ENCODE measurements at regions not wholly inside any gene's neighbourhood (a gene's known extent, or its start where the extent isn't known, plus 50 kb on each side); places are given as distances from the start of the nearest gene placed in this dataset.

DNA sequence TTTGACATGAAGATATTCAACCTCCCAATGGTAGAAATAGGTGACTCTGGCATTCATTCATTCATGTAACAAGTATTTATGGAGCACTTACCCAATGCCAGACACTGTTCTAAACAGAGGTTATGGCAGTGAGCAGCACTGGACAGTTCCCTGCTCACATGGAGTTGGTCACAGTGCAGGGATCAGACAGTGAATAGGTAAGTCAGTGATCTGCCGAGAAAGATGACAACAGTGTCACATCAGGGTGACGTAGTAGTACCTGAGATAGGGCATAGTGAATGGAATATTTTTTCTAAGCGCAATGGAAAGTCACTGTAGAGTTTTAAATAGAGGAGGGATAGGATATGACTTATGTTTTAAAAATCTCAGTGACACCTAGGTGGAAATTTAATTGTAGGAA, 791.4 kb upstream of the RBFOX1 start:
- in situ Hi-C loops (cut with MboI; ENCODE audit: low sequenced_read_pairs): no loop called here

DNA sequence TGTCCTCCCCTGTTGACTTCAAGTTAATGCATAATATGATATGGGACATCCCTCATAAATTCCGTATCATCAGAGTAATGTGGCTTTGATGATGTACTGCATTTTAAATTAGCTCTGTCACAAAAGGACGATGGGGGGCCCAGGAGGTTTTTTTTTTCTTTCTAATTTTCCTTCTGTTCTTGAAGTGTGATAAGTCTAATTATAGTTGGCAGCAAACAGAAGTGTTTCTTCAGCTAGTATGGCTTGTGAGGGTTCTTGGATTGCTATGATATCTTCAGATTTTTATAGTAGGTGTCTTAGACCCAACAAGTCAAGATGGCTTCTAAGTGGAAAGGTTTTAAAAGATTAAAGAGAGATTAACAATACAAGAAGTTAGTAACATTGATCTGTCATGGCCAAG, 796.2 kb upstream of the RBFOX1 start:
- in situ Hi-C loops (cut with MboI; ENCODE audit: low sequenced_read_pairs): no loop called here

DNA sequence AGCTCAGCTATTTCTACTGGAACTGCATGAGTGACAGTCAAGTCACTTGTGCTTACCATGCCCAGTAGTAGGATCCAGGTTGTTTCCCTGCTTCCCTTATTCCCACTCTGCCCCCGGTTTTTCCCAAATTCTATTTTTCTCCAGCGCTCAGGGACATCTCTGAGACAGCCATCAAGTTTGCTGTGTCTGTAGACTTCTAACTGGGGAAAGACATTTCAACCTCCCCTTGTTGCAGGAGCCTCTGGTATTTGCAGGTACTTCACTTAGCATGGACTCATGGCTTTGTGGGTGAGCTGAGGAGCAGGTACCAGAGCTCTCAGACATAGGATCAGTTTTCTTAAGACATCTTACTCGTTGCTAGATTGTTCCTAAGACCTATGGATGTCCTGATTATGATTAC, 801.6 kb upstream of the RBFOX1 start:
- in situ Hi-C loops (cut with MboI; ENCODE audit: low sequenced_read_pairs): no loop called here

DNA sequence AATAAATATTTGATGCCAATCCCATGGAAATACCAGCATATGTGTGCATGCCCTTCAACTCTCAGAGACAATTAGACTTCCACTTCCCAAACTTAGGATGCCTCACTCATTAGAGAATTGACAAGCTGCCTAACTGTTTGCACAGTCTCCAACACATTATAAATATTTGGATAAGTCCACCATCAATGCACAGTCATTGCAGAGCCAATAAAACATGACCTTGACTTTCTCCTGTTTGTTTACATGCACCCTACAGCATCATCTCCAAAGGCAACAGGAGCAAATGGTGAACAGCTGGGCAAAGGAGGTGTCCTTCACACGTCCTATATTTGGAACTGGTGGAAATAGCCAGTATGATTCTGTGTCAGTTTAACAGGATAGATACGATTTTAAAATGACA, 804.4 kb upstream of the RBFOX1 start:
- in situ Hi-C loops (cut with MboI; ENCODE audit: low sequenced_read_pairs): no loop called here

DNA sequence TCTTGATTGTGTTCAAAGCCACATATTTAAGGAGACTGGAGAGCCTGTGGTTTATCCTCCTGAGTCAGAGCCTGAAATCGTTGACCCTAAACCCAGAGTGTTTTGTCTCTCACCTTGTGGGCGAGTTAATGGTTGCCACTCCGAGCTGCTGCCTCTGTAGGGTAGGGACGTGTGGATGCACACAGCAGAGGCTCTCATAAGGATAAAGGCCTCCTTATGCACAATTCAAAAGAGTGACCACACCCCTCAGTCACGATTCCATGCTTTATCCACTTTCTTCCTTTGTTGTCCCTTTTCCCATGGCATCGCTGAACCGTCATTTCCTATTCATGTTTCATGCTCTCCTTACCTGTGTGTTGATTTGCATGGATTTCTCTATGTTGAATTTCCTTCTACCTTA, 805.0 kb upstream of the RBFOX1 start:
- in situ Hi-C loops (cut with MboI; ENCODE audit: low sequenced_read_pairs): no loop called here

DNA sequence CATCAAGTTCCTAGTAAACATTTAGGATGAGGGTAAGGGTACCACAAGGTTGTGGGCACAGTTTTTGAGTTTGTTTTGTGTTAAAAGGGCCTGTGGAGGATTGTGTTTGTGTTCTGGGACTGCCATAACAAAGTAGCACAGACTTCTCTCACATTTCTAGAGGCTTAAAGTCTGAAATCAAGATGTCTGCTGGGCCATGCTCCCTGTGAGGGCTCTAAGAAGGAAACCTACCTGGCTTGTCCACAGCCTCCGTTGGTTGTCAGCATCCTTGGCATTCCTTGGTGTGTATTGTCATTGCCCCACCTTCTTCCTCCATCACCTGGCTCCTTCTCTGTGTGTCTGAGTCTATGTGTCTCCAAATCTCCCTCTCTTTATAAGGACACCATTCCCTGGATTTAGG, 808.1 kb upstream of the RBFOX1 start:
- in situ Hi-C loops (cut with MboI; ENCODE audit: low sequenced_read_pairs): no loop called here

DNA sequence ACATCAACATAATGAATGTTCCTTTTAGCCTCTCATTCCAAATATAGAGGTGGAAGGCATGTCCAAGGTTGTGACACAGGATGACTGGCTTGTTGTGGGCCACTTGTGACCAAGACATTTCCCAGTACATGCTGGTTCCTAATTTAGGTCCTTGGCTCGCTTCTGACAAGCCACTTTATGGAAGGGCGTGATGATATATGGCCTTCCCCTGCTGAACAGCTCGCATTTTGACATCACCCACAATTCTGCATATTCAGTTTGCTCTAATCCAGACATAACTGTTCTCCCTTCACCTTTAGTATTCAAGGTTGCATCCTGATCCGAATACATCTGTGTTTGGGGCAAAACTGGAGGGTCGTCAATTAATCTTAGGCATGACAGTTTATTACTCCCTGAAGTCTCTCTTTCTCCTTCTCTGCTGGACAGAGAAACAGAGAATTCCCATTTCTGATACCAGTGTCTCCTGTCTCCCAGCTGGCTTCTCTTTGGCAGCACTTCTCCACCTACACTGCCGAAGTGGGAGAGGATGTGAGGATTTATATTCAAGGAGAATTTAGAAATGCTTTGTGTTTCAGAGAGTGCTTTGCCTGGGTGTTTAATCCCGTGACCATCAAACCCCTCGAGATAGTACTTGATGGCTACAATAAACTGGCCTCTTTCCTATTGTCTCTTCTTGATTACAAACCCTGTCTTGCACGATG, 815.5 kb upstream of the RBFOX1 start:
- in situ Hi-C loops (cut with MboI; ENCODE audit: low sequenced_read_pairs): no loop called here

DNA sequence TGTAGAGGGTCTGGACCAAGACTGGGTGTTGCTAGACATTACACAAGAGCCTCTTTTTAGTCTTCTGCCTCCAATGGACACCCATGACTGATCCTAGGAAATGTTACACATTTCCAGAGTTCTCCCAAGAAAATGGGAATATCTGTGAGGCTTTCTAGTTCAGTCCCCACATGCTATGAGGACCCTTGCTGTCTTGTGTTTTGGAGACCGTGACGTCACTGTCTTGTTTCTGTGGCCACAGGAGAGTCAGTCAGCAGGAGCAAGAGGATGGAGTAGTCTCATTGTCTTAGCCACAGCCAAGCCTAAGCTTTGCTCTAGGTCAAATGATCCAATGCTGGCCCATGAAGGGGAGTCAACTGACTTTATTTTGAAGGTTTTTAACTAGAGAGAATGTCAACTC, 820.1 kb upstream of the RBFOX1 start:
- in situ Hi-C loops (cut with MboI; ENCODE audit: low sequenced_read_pairs): no loop called here

DNA sequence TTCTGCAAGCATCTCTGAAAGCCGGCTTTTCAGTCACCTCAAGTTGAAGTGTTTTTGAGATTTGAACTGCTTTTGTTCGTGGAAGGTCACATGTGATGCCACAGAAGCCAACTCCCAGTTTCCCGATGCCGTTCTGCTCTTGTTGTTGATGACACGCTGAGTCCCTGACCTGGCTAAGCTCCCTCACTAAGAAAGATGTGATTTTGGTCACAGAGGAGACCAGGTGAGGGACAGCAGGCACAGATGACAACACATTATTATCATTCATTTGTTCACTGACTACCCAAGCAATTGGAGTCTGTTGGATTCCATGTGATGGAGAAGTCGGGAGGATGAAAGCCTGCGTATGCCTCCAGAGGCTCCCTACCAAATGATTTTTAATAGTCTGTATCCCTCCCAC, 822.4 kb upstream of the RBFOX1 start:
- in situ Hi-C loops (cut with MboI; ENCODE audit: low sequenced_read_pairs): no loop called here

DNA sequence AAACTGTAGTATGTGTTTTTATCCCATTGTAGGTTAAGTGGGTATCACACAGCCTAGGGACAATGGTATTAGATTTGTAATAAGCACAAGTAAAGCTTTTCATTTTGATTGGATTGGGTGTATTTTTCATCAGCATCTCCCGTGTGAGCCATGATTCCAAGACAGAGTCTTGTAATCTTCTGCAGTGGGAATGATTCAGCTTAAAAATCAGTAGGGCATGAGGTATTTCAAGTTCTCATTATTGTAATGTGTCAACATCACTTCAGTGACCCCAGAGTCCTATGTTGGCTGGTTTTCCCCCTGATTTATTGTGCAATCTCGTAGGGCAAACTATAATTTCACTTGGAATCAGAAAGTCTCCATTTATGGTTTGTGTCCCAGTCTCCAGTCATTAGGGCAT, 833.2 kb upstream of the RBFOX1 start:
- in situ Hi-C loops (cut with MboI; ENCODE audit: low sequenced_read_pairs): no loop called here

DNA sequence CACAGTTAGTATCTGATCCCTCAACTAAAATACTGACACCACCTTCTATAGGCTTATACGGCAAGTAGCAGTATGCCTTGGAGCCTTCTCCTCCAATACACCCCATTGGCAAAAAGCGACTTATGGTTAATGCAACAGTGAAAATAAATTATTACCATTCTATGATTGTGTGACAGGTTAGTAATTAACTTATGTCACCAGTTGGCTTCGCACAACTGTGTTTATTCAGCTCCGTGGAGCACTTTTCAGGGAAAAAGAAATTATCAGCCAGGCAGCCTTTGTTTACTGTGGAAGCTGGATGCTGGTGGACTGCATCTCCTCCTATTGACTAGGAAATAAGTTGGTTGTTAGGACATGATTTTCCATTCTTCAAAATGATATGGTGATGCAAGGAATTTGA, 833.8 kb upstream of the RBFOX1 start:
- in situ Hi-C loops (cut with MboI; ENCODE audit: low sequenced_read_pairs): no loop called here

DNA sequence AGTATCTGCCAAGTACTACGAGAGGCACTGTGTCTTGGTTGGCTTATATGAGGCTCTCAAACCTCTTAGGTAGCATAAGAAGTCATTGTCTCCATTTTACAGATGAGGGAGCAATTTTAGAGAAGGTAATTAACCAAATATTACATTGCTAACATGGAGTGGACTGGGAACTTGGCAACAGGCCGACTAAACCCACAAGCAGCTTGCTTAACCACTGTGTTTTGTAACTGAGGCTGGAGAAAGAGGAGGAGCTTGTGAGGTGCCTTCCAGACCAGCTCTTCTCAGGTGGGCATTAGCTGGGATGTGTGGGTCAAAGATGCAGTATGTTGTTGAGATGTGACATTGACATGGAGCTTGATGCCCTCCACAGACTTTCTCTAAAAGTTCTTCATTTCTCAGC, 835.6 kb upstream of the RBFOX1 start:
- in situ Hi-C loops (cut with MboI; ENCODE audit: low sequenced_read_pairs): no loop called here

DNA sequence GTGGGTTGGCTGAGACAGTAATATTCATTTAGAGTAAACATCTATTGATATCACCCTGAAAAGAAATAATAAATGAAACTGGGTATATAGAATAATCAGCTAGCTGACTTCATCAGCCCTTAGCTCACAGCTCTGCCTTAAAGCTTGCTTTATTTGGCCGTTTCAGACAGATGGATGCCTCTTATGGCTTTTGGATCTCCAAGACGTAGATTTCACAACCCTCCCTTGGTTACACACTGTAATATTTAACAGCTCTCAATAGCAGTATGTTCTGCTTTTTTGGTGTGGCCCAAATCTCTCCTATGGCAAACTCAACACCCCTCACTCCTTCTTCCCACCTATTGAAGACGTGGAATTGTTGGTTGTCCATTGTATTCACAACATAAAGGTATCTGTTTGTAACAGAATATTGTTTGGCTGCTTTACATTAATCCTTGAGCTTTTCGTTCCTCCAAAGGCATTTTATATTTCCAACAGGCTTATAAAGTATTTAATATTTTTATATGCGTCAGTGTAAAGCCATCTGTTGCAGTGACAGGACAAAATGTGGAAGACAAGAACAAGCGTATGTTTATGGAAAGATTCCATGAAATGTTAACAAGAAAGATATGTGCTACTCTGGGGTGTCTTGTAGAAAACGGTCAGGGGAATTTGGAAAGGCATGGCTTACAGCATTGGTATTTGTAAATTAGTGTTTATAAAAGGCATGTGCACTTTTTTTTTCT, 837.0 kb upstream of the RBFOX1 start:
- in situ Hi-C loops (cut with MboI; ENCODE audit: low sequenced_read_pairs): no loop called here

DNA sequence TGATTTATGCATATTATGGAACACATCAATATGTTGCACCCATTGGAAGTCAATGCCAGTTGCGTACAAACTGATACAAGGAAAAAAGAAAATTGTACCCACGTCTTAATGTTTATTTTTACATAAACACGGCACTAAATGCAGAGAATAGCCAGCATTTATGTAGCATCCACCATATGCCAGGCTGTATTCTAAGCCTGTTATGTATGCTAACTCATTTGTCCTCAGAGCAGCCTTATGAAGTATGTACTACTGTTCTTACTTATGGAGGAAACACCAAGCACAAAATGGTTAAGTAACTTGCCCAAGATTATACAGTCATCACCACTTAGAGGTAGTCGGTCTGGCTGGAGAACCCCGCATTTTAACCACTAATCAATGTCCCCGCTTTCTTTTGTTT, 837.9 kb upstream of the RBFOX1 start:
- in situ Hi-C loops (cut with MboI; ENCODE audit: low sequenced_read_pairs): no loop called here

DNA sequence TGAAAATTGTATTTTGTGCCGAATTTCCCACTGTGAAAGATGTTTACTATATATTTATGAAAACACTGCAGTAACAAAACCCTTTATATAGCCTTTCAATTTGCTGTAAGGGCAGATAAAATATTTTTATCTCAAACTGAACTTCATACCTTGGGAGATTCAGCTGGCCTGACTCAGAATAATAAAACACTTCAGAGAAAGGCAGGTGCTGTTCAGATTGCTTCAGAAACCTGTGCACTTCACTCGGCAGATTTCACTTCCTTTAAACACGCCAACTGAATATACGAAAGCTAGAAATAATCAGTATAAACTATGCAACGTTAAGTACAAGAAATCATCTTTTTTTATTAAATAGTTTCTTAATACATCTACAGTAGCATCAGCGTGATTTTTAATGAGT, 839.1 kb upstream of the RBFOX1 start:
- in situ Hi-C loops (cut with MboI; ENCODE audit: low sequenced_read_pairs): no loop called here

DNA sequence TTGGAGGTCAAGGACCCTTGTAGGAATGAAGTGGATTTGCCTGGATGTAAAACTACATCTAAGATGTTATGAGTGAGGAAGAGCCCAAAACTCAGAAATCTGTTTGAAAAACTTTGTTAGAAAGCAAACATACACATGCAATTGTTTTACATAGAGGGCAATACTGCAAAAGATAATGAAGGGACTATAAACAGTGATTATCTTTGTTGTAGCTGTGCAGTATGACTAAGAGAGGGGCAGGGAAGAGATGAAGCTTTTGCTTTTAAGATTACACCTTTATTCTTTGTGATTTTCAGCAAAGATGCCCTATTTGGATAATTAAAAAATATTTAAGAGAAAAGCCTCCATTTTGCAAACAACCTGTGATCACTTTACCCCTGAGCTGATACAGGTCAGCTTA, 839.9 kb upstream of the RBFOX1 start:
- in situ Hi-C loops (cut with MboI; ENCODE audit: low sequenced_read_pairs): no loop called here

DNA sequence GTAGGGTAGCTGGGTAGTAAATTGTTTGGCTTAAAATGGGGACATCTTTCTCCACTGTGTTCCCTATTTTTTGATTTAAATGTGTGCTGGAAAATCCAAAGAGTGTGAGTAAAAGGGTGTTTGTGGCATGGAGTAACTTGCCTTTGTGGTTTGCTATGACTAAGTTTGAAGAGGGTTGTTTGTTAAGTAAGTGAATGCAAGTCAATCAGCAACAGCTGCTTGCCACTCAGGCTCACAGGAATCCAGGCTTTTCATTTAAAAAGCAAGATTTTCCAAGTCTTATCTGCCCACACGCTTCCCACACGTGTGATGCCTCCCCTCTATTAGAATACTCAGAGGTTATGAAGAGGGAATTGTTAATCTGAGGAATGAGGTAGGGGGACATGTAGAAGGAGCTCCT, 847.7 kb upstream of the RBFOX1 start:
- in situ Hi-C loops (cut with MboI; ENCODE audit: low sequenced_read_pairs): no loop called here

DNA sequence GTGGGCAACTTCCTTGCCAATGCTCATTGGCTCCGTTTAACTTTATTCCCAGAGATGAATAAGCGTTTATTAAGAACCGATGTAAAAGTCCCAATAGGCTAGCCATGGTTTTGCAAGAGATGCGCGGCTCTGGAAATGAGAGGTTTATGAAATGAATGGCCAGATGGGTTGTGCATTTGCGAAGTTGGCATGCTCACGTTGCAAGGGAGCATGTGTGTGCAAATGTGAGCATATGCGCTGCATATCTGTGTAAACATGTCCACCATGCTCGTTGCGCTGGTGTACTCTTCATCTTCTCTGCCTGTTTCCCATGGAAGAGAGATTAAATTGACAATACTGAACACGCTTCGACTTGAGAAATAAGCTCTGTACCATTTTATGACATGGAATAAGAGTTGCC, 848.6 kb upstream of the RBFOX1 start:
- in situ Hi-C loops (cut with MboI; ENCODE audit: low sequenced_read_pairs): no loop called here

DNA sequence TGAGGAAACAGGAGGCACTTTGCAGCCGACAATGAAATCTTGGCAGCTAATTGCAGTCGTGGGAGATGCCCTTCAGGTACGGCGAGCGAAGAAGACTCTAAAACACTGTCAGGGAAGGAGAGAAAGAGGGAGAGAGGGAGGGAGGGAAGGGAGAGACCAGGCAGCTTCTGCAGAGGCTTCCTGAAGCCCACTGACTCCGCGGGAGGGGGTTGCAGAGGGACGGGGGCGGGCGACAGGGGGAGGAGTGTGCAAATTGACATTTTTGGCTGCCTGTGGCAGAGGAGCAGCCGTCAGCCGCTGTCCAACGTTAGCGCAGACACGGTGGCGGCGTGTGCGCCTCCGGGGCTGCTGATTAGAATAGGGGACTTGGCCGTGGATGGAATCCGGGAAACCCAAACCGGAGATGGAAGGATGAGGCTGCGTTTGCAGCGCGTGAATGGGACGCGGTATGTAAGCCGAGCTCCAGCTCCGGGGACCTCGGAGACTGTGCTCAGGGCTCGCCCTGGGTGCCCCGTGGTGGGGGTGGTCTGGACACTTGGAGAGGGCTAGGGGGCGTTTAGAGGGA, 849.1 kb upstream of the RBFOX1 start:
- in situ Hi-C loops (cut with MboI; ENCODE audit: low sequenced_read_pairs): no loop called here

DNA sequence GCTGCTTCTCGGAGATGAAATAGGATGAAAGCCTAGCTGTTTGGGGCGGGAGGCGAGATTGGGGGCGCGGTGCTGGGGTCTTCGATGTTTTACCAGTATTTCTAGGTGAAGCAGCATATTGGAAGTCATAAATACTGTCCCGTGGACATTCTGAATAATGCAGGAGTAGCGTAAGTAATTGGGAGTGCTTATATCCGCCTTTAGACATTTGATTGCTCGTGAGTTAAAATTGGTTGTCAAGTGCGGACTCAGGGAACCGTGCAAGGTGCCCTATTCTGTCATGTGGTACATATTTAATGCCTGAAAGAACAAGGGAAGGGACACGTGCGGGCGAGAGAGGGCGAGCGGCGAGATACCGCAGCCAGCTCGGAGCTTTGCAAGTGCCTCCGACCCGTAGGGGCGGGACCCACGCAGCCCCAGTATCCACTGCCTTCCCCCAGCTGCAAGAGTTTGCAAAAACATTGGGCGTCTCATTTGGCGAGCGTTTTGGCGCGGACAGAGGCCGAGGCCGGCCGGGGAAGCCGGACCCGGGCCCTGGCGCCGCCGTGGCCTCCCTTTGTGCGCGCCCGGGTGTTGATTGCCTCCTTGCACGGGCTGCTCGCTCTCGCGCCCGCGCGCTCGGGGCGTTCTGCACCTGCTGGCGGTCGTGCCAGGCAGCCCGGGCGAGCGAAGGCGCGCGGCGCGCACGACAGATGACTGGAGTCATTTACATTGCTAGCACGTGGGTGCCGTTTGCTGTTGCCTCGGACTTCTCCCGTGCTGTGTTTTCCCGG, 849.8 kb upstream of the RBFOX1 start:
- in situ Hi-C loops (cut with MboI; ENCODE audit: low sequenced_read_pairs): no loop called here

DNA sequence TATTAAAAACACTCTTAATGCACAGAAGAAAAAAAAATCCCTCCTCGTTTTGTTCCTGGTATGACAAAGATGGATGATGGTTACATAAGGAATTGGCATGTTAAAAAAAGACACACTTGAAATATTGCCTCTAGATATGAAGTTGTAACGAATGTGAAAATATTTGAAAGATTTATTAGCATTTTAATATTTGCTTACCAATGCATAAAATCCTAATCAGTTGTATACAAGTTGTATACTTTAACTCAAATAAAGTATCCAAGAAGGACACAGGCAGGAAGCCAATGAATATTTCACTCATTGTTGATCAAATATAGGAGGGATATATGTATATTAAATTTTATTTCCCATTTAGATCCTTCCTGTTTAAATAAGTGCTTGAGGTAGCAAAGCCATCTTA, 850.8 kb upstream of the RBFOX1 start:
- in situ Hi-C loops (cut with MboI; ENCODE audit: low sequenced_read_pairs): no loop called here

DNA sequence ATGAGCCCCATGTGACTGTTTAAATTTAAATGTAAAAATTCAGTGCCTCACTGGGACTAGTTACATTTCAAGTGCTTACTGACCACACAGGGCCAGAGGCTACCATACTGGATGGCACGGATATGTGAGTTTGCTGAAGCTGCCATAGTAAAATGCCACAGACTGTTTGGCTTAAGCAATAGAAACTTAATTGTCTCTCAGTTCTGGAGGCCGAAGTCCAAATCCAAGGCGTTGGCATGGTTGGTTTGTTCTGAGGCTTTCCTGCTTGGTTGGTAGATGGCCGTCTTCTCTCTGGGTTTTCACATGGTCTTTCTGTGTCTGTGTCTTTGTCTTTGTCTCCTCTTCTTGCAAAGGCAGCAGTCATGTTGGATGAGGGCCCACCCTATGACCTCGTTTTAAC, 878.9 kb upstream of the RBFOX1 start:
- in situ Hi-C loops (cut with MboI; ENCODE audit: low sequenced_read_pairs): no loop called here

Data from HL-60/S4 (cell line).